ENCODE measurements at regions not wholly inside any gene's neighbourhood (a gene's known extent, or its start where the extent isn't known, plus 50 kb on each side); places are given as distances from the start of the nearest gene placed in this dataset.

DNA sequence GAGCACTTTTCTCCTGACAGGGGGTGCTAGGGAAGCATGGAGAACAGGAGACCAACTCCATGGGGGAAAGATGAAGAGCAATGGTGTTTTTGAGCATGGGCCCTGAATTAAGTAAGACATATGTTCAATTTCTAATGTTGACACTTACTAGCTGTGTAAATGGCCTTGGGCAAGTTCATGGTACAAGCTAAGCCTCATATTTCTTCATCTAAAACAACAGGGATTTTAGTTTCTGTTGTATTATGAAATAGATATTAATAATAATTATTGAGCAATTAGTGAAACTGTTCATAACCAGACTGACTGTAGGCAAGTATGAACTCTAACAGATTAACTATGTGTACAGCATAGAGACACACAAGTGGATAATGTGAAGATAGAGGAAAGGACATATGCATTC, 515.0 kb upstream of the FAT1 start:
- peaks cover 1% of the 10 kb centered on the region for H3K9me3 ChIP-seq
- DNase-seq (no peak), ATAC-seq (no peak)
- TF ChIP-seq, protein P1, sequence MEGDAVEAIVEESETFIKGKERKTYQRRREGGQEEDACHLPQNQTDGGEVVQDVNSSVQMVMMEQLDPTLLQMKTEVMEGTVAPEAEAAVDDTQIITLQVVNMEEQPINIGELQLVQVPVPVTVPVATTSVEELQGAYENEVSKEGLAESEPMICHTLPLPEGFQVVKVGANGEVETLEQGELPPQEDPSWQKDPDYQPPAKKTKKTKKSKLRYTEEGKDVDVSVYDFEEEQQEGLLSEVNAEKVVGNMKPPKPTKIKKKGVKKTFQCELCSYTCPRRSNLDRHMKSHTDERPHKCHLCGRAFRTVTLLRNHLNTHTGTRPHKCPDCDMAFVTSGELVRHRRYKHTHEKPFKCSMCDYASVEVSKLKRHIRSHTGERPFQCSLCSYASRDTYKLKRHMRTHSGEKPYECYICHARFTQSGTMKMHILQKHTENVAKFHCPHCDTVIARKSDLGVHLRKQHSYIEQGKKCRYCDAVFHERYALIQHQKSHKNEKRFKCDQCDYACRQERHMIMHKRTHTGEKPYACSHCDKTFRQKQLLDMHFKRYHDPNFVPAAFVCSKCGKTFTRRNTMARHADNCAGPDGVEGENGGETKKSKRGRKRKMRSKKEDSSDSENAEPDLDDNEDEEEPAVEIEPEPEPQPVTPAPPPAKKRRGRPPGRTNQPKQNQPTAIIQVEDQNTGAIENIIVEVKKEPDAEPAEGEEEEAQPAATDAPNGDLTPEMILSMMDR (IDR thresholded peaks at IDR 0.05), result no peak
- no peaks in the 10 kb centered on the region for H3K36me3 ChIP-seq (ENCODE audit: low read depth)
- intact Hi-C loops (cut with DNase I, micrococcal nuclease), result no loop called here
- no peaks in the 10 kb centered on the region for H3K4me1 ChIP-seq (ENCODE audit: low read depth)
- no peak overlapping the region for H3K4me3 ChIP-seq

DNA sequence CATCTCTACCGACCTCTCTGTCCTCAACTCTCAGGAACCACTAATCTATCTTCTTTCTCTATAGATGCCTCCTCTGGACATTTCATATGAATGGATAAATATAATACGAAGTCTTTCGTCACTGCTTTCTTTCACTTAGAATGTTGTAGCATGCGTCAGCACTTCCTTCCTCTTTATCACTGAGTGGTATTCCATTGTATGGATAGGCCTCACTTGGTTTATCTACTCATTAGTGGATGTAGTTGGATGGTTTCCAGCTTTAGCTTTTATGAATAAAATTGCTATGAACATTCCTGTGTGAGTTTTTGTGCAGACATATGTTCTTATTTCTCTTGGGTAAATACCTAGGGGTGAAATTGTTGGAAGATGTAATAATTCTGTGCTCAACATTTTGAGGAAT, 528.2 kb upstream of the FAT1 start:
- DNase-seq (no peak), ATAC-seq (no peak)
- no peaks in the 10 kb centered on the region for H3K9me3 ChIP-seq
- H3K36me3 ChIP-seq (ENCODE audit: low read depth), result no peaks in the 10 kb centered on the region
- TF ChIP-seq, protein P1 (IDR thresholded peaks at IDR 0.05), result no peak
- intact Hi-C loops (cut with DNase I, micrococcal nuclease), result no loop called here
- no peaks in the 10 kb centered on the region for H3K4me1 ChIP-seq (ENCODE audit: low read depth)
- H3K4me3 ChIP-seq, result no peak overlapping the region

DNA sequence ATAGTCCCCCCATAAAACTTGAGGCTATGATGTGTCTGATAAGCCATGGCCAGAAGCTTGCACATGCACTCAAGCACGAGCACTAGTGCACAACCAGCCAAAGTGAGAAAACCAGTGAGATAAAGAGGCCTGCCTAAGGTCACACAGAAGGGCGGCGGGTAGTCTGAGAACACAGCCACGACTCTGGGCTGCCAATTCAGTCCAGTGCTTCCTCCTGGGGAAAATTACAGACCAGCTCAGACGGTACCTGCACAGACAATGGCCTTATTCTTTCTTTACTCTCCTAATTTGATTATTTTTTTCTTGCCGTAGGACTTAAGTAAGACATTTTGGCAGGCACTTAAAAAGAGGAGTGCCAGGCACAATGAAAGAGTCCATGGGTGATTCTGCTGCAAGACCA, 533.2 kb upstream of the FAT1 start:
- DNase-seq, result no peak
- intact Hi-C loops (cut with DNase I, micrococcal nuclease), result no loop called here
- no peaks in the 10 kb centered on the region for H3K9me3 ChIP-seq

DNA sequence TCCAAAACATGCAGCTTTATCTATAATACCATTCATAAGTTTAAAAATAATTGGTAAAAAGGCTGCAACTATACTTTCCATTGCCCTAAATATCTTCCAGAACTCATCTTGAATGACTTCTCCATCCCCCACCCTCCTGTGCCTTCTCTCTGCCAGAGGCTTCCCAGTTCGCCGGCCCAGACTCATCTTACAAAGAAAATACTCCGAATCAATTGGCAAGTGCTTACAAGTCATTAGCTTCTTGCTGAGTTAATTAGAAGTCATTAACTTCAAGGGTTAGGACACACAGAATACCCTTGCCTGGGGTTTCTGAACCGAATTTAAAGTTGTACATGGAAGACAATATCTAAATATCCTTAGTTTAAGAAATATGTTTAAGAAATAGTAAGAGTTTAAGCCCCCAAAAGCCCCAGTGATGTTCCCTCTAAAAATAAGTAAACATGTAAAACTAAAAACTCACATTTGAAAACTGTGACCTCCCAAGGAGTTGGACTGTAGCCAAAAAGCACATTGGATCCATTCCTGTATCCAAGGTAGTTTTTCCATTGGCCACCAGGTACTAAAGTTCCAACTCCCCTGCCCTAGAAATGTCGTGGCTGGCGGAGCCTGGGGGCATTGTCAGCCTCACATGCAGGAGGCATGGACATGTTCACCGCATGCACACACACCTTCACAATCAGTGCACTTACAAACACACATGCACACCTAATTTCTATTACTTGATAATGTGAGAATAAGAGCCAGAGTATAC, 535.2 kb upstream of the FAT1 start:
- ATAC-seq, result no peak
- no peak overlapping the region for H3K4me3 ChIP-seq

More for the DNA sequence above, 533.2 kb upstream of the FAT1 start:
- no peak for ATAC-seq
- no peaks in the 10 kb centered on the region for H3K36me3 ChIP-seq (ENCODE audit: low read depth)
- no peaks in the 10 kb centered on the region for H3K4me1 ChIP-seq (ENCODE audit: low read depth)
- TF ChIP-seq, protein P1 (IDR thresholded peaks at IDR 0.05), result no peak
- no peak overlapping the region for H3K4me3 ChIP-seq

DNA sequence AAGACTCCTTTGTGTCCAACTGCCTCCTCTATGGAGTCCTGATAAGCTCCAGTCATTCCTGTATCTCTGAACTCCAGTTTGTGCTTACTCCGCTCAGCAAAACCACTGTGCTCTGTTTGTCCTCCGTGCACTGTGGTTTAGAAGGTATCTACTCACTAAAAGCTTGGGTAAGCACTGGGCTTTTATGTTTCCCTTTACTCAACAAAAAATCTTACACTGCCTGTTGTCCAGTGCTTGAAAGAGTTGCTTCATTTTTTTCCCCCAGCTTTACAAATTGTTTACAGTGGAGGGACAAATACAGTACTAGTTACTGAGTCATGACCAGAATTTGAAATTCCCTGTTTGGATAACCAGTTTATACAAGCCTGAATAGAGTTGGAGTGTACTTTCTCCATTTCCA, 545.3 kb upstream of the FAT1 start:
- intact Hi-C loops (cut with DNase I, micrococcal nuclease), result no loop called here
- no peak for DNase-seq
- no peaks in the 10 kb centered on the region for H3K36me3 ChIP-seq (ENCODE audit: low read depth)
- H3K4me1 ChIP-seq (ENCODE audit: low read depth), result no peaks in the 10 kb centered on the region
- H3K9me3 ChIP-seq, result no peaks in the 10 kb centered on the region
- no peak for ATAC-seq
- TF ChIP-seq, protein P1 (IDR thresholded peaks at IDR 0.05), result no peak
- H3K4me3 ChIP-seq, result no peak overlapping the region

More for the DNA sequence above, 535.2 kb upstream of the FAT1 start:
- Histone ChIP-seq H3K36me3 (ENCODE audit: low read depth) (no peaks in the 10 kb centered on the region), H3K9me3 (no peaks in the 10 kb centered on the region), H3K4me1 (ENCODE audit: low read depth) (no peaks in the 10 kb centered on the region)
- DNase-seq, result no peak
- intact Hi-C loops (cut with DNase I, micrococcal nuclease), result no loop called here
- TF ChIP-seq, protein P1 (IDR thresholded peaks at IDR 0.05), result no peak
